OCI-LY7 (cell line): ENCODE measurements at regions not wholly inside any gene's neighbourhood (a gene's known extent, or its start where the extent isn't known, plus 50 kb on each side); places are given as distances from the start of the nearest gene placed in this dataset.

Source experiments
- BruUV-seq: library from RNA; stranded (reverse); fragments of 400-500 nt; replicated peaks from 2 replicates; lab custom pipeline; 2021; lab: Mats Ljungman, UMichigan
- CTCF ChIA-PET: fragments of 300-600 bp; sonication (Branson Sonifier 250); formaldehyde crosslinking; loops from one replicate; lab custom pipeline; 2022; ENCODE audit warnings: antibody characterized with exemption; ENCODE audit not compliant: unreplicated experiment; lab: Charles Lee
- POLR2A ChIA-PET: fragments of 300-600 bp; sonication (Branson Sonifier 250); formaldehyde crosslinking; loops from one replicate; lab custom pipeline; 2022; ENCODE audit warnings: antibody characterized with exemption; lab: Charles Lee
- DNase-seq: peaks from one replicate; pipeline ENCODE4 v3.0.0-alpha.2; 2015; ENCODE audit warnings: low spot score
- H2AFZ ChIP-seq: fragments of 200-600 bp; sonication (generic), shearing (Covaris generic); 2 replicates; pipeline ENCODE4 v1.6.1; 2014; ENCODE audit warnings: mild to moderate bottlenecking, antibody characterized with exemption, low read length, moderate library complexity
- H3K27ac ChIP-seq: fragments of 200-600 bp; sonication (generic); 2 replicates; pipeline ENCODE4 v1.5.1; 2014; ENCODE audit warnings: mixed run types, low read depth, mild to moderate bottlenecking, moderate library complexity, low read length, inconsistent platforms; ENCODE audit not compliant: poor library complexity, severe bottlenecking
- H3K36me3 ChIP-seq: fragments of 200-600 bp; sonication (generic); 2 replicates; pipeline ENCODE4 v1.6.1; 2014; ENCODE audit warnings: mild to moderate bottlenecking, antibody characterized with exemption, low read length, moderate library complexity, mixed read lengths; ENCODE audit not compliant: insufficient read depth
- H3K4me1 ChIP-seq: fragments of 200-600 bp; sonication (generic); 2 replicates; pipeline ENCODE4 v1.5.1; 2014; ENCODE audit warnings: mild to moderate bottlenecking, low read length; ENCODE audit not compliant: insufficient read depth, poor library complexity, severe bottlenecking
- H3K4me2 ChIP-seq: fragments of 200-600 bp; sonication (generic); 2 replicates; pipeline ENCODE4 v1.6.1; 2014; ENCODE audit warnings: mild to moderate bottlenecking, low read length
- H3K4me3 ChIP-seq: fragments of 200-600 bp; sonication (generic); 2 replicates; pipeline ENCODE4 v1.5.1; 2014; ENCODE audit warnings: mild to moderate bottlenecking, low read depth, low read length; ENCODE audit not compliant: poor library complexity, severe bottlenecking
- H3K79me2 ChIP-seq: fragments of 200-600 bp; sonication (generic); 2 replicates; pipeline ENCODE4 v1.6.1; 2016; ENCODE audit warnings: low read depth, mild to moderate bottlenecking, low read length, moderate library complexity, mixed read lengths; ENCODE audit not compliant: insufficient read depth
- H3K9me2 ChIP-seq: fragments of 200-600 bp; sonication (generic); 2 replicates; pipeline ENCODE4 v1.6.1; 2016; ENCODE audit warnings: mild to moderate bottlenecking, low read length, mixed read lengths; ENCODE audit not compliant: insufficient read depth
- H3K9me3 ChIP-seq: fragments of 200-600 bp; sonication (generic); 2 replicates; pipeline ENCODE4 v1.6.1; 2014; ENCODE audit warnings: mild to moderate bottlenecking, mixed run types, low read length, mixed read lengths
- H4K20me1 ChIP-seq: fragments of 200-600 bp; sonication (generic); 2 replicates; pipeline ENCODE4 v1.6.1; 2014; ENCODE audit warnings: mild to moderate bottlenecking, antibody characterized with exemption, low read length, moderate library complexity, mixed read lengths; ENCODE audit not compliant: insufficient read depth
- EZH2phosphoT487 ChIP-seq: fragments of 200-600 bp; sonication (generic); IDR thresholded peaks from 2 replicates; pipeline ENCODE4 v1.6.1; 2018; ENCODE audit warnings: low read depth, borderline replicate concordance, mild to moderate bottlenecking, mixed run types, antibody characterized with exemption, low read length, moderate library complexity, mixed read lengths
- intact Hi-C: fragments of 100-400 bp; cut with micrococcal nuclease; formaldehyde crosslinking; loops from one replicate; pipeline ENCODE4 v1.10.0; 2022; ENCODE audit not compliant: unreplicated experiment
- TF ChIP-seq, protein P1 (sequence below): fragments of 200-600 bp; sonication (generic); conservative IDR thresholded peaks from 2 replicates; pipeline ENCODE4 v1.5.1; 2014; ENCODE audit warnings: mild to moderate bottlenecking, antibody characterized with exemption, low read length, moderate library complexity, mixed read lengths

DNA sequence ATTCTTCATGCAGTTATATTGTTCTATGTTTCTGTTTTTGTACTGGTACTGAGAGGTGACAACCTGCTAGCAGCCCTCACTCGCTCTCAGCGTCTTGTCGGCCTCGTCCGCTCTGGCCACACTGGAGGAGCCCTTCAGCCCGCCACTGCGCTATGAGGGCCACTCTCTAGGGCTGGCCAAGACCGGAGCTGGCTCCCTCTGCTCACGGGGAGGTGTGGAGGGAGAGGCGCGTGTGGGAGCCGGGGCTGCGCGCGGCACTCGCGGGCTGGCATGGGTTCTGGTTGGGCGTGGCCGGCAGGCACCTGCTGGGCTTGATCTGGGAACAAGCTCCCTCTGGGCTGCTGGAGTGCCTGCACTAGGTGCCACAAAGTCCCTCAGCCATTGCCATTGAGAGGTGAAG is 1323.8 kb upstream of the EYS start:
- intact Hi-C loops = no loop called here
- no peak for DNase-seq
- CTCF ChIA-PET = no interaction called here

DNA sequence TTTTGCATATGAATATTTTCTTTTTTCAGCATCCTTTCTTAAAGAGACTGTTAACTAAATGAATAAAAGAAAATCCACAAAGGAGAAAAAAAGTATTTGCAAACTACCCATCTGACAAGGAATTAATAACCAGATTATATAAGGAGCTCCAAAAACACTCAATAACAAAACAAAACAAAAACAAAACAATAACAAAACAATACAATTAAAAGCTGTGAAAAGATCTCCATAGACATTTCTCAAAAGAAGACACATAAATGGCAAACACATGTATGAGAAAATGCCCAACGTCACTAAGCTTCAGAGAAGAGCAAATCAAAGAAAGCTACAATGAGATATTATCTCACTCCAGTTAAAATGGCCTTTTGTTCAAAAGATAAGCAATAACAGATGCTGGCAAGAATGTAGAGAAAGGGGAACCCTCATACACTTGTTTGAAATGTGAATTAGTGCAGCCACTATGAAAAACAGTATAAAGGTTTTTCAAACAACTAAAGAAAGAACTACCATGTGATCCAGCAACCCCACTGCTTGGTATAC is 1310.0 kb upstream of the EYS start:
- no peaks in the 10 kb centered on the region for H3K9me2 ChIP-seq
- H3K4me1 ChIP-seq = no peaks in the 10 kb centered on the region
- H2AFZ ChIP-seq = no peak overlapping the region
- no TSS peak for BruUV-seq
- no peaks in the 10 kb centered on the region for H4K20me1 ChIP-seq
- no peak overlapping the region for H3K27ac ChIP-seq
- no peak for DNase-seq
- no peaks in the 10 kb centered on the region for H3K9me3 ChIP-seq
- ChIA-PET CTCF (no interaction called here), POLR2A (no interaction called here)
- no peak overlapping the region for H3K4me3 ChIP-seq
- no peaks in the 10 kb centered on the region for H3K79me2 ChIP-seq
- TF ChIP-seq, protein P1, sequence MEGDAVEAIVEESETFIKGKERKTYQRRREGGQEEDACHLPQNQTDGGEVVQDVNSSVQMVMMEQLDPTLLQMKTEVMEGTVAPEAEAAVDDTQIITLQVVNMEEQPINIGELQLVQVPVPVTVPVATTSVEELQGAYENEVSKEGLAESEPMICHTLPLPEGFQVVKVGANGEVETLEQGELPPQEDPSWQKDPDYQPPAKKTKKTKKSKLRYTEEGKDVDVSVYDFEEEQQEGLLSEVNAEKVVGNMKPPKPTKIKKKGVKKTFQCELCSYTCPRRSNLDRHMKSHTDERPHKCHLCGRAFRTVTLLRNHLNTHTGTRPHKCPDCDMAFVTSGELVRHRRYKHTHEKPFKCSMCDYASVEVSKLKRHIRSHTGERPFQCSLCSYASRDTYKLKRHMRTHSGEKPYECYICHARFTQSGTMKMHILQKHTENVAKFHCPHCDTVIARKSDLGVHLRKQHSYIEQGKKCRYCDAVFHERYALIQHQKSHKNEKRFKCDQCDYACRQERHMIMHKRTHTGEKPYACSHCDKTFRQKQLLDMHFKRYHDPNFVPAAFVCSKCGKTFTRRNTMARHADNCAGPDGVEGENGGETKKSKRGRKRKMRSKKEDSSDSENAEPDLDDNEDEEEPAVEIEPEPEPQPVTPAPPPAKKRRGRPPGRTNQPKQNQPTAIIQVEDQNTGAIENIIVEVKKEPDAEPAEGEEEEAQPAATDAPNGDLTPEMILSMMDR = no peak
- no peak for TF ChIP-seq EZH2phosphoT487
- intact Hi-C loops = no loop called here
- no peaks in the 10 kb centered on the region for H3K36me3 ChIP-seq
- no peak overlapping the region for H3K4me2 ChIP-seq

More for the DNA sequence above, 1323.8 kb upstream of the EYS start:
- Histone ChIP-seq H3K4me1 (no peaks in the 10 kb centered on the region), H3K4me3 (no peak overlapping the region), H4K20me1 (no peaks in the 10 kb centered on the region), H3K9me2 (no peaks in the 10 kb centered on the region), H3K36me3 (no peaks in the 10 kb centered on the region), H3K9me3 (no peaks in the 10 kb centered on the region), H3K4me2 (no peak overlapping the region), H3K27ac (no peak overlapping the region), H2AFZ (no peak overlapping the region), H3K79me2 (no peaks in the 10 kb centered on the region)
- POLR2A ChIA-PET = interaction anchor here (0.6 kb wide), 1 partner anchor 644 kb away, joined by 3 read pairs; no protein-coding TSS in a partner anchor
- no TSS peak for BruUV-seq
- TF ChIP-seq, protein P1 = no peak
- no peak for TF ChIP-seq EZH2phosphoT487

DNA sequence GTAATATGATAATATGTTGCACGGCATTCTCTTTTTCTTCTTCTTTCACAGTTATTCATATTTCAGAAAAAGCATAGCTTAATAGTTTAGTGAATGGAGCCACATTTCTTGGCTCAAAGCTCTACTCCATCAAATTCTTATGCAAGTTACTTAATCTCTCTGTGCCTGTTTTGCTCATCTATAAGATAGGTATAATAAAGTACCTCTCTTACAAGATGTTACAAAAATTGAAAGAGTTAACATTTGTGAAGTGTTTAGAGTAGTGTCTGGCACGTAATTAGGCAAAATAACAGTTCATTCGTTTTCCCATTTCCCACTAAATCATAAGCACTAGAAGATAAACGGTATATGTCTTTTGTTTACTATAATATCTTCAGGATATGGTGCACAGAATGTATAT is 1304.4 kb upstream of the EYS start:
- Histone ChIP-seq H3K4me3 (no peak overlapping the region), H3K9me2 (no peaks in the 10 kb centered on the region), H3K27ac (no peak overlapping the region), H3K4me1 (no peaks in the 10 kb centered on the region), H2AFZ (no peak overlapping the region), H3K4me2 (no peak overlapping the region), H3K9me3 (no peaks in the 10 kb centered on the region), H3K36me3 (no peaks in the 10 kb centered on the region), H4K20me1 (no peaks in the 10 kb centered on the region), H3K79me2 (no peaks in the 10 kb centered on the region)
- POLR2A ChIA-PET = interaction anchor here (0.6 kb wide), 1 partner anchor 173 kb away, joined by 3 read pairs; no protein-coding TSS in a partner anchor
- no TSS peak for BruUV-seq
- no peak for TF ChIP-seq EZH2phosphoT487
- TF ChIP-seq, protein P1 = no peak
- CTCF ChIA-PET = no interaction called here
- intact Hi-C loops = no loop called here
- no peak for DNase-seq
